ENCODE measurements at regions not wholly inside any gene's neighbourhood (a gene's known extent, or its start where the extent isn't known, plus 50 kb on each side); places are given as distances from the start of the nearest gene placed in this dataset.

DNA sequence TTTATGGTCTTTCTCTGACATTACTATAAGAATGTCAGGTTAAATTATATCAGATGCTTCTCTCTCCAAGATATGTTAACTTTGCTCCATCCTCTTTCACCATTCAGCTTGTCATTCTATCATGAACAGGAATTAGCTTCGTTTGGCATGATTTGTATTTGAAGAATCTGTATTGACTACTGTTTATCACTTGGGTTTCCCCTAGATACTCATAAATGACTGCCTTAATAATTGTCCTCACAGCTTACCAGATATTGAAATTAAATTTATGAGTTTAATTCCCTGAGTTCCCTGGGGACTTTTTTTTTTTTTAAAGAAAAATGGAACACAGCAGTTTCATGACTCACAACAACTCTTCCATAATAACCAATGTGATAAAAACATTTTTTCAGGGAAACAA, 76.2 kb upstream of the EOLA2 start:
- TF ChIP-seq, protein P1, sequence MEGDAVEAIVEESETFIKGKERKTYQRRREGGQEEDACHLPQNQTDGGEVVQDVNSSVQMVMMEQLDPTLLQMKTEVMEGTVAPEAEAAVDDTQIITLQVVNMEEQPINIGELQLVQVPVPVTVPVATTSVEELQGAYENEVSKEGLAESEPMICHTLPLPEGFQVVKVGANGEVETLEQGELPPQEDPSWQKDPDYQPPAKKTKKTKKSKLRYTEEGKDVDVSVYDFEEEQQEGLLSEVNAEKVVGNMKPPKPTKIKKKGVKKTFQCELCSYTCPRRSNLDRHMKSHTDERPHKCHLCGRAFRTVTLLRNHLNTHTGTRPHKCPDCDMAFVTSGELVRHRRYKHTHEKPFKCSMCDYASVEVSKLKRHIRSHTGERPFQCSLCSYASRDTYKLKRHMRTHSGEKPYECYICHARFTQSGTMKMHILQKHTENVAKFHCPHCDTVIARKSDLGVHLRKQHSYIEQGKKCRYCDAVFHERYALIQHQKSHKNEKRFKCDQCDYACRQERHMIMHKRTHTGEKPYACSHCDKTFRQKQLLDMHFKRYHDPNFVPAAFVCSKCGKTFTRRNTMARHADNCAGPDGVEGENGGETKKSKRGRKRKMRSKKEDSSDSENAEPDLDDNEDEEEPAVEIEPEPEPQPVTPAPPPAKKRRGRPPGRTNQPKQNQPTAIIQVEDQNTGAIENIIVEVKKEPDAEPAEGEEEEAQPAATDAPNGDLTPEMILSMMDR (IDR thresholded peaks at IDR 0.05 in 2 of 3, conservative IDR thresholded peaks at IDR 0.05 in 1 of 3; ENCODE audit: control insufficient read depth in 2 of 3, extremely low read depth in 1 of 3, insufficient read depth in 1 of 3, low read depth in 3 of 3, low read length in 3 of 3) = no peak
- TF ChIP-seq POLR2AphosphoS5 (IDR thresholded peaks at IDR 0.05; ENCODE audit: low read length) (no peak), CHD2 (IDR thresholded peaks at IDR 0.05; ENCODE audit: borderline replicate concordance, low read depth, low read length) (no peak), CEBPB (IDR thresholded peaks at IDR 0.05; ENCODE audit: borderline replicate concordance in 1 of 2, low read depth in 2 of 2, low read length in 2 of 2) (no peak), CBFB (IDR thresholded peaks at IDR 0.05; ENCODE audit: low read depth) (no peak), TAF1 (IDR thresholded peaks at IDR 0.05; ENCODE audit: borderline replicate concordance, low read depth, low read length) (no peak), ETV6 (conservative IDR thresholded peaks at IDR 0.05 in 1 of 2, IDR thresholded peaks at IDR 0.05 in 1 of 2; ENCODE audit: borderline replicate concordance in 1 of 2, low read depth in 1 of 2) (no peak), RAD51 (IDR thresholded peaks at IDR 0.05) (no peak), EP300 (IDR thresholded peaks at IDR 0.05; ENCODE audit: borderline replicate concordance in 1 of 2, control insufficient read depth in 1 of 2, low read depth in 2 of 2, low read length in 2 of 2) (no peak), RCOR1 (conservative IDR thresholded peaks at IDR 0.05; ENCODE audit: low read depth, low read length) (no peak), RFX5 (IDR thresholded peaks at IDR 0.05; ENCODE audit: low read depth, low read length) (no peak), GABPA (IDR thresholded peaks at IDR 0.05; ENCODE audit: low read depth) (no peak), YY1 (IDR thresholded peaks at IDR 0.05; ENCODE audit: low read depth, low read length) (no peak)
- TF ChIP-seq, protein P2, sequence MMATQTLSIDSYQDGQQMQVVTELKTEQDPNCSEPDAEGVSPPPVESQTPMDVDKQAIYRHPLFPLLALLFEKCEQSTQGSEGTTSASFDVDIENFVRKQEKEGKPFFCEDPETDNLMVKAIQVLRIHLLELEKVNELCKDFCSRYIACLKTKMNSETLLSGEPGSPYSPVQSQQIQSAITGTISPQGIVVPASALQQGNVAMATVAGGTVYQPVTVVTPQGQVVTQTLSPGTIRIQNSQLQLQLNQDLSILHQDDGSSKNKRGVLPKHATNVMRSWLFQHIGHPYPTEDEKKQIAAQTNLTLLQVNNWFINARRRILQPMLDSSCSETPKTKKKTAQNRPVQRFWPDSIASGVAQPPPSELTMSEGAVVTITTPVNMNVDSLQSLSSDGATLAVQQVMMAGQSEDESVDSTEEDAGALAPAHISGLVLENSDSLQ (IDR thresholded peaks at IDR 0.05) = no peak
